ENCODE measurements at regions not wholly inside any gene's neighbourhood (a gene's known extent, or its start where the extent isn't known, plus 50 kb on each side); places are given as distances from the start of the nearest gene placed in this dataset.

DNA sequence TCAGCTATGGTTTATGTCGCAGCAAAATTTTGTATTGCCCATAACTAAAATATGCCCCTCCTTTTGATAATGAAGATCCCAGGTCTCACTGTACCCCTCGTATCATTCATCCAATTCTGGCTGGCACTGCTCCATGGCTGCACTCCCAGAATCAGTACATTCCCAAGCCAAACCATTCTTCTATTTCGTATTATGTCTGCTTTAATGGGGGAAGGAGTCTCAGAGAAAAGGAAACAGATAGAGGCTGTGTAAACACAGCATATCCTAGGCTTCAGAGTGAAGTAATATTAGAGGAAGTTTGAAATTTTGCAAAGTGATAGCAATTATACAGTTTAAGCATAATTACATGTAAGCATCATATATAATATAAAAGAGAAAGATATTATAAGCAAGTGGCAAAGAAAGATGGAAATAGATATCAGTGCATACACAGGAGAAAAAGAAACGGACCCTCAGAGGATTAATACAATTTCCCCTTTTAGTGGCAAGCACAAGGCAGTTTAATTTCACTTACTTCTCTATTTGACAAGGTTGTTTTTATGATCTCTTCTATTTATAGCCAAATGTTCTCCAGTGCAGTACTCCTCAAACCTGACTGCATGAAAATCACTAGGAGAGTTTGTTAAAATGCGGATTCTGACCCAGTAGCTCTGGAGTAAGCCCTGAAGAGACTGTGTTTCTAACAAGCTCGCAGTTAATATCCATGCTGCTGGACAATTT lies 56.5 kb upstream of the TENT5A start:
- DNase-seq: no peak

DNA sequence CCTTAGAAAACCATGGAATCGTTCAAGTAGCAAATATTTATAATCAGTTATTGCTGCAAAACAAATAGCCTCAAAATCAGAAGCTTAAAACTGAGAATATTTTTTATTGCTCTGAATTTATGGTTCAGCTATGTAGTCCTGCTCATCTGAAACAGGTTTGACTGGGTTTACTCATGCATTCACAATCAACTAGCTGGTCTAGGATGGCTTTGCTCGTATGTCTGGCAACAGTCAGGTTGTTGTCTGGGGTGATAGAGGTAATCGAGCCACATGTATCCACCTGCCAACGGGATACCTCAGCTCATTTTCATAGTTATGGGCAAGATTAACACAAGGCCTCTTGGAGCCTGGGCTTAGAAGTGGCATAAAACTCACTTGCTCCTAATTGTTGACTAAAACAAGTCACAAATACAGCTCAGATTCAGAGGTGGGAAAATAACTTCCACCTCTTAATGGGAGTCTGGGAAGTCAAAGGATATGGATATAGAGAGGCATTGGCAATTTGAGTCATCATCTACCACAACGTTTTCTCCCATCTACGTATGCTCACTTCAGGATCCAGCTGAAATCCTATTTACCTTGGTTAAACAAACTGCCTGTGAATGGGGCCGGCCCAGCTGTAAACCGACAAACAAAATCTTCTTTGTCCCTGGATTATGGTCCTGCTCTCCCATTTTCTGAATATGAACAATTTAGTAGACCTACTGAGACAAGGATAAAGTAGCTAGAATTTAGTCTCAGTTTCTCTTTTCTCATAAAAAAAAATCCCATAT lies 54.5 kb upstream of the TENT5A start:
- no peak for DNase-seq

DNA sequence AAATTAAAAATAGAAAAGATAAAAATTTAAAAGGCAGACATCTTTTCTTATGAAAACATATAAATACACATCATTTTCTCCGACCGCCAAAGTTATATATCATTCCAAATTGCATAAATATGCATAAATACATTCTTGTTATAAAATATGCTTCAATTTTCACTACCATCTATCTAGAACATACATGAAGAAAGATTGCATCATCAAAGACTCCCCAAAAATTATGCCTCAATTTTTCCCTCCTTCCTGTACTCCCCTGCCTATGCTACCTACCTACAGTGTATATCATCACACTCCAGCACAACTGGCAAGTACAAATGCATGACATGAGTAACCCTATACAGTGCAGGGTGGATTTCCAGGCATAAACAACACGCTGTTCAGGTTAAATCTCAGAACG lies 49.9 kb upstream of the TENT5A start:
- no peak for DNase-seq

Measured in NCI-H524 treated with DMSO at 0.1 percent for 48 hours (cell line).